Fibroblast of the conjunctiva (primary cell): ENCODE measurements at regions not wholly inside any gene's neighbourhood (a gene's known extent, or its start where the extent isn't known, plus 50 kb on each side); places are given as distances from the start of the nearest gene placed in this dataset.
"Not testable (repeated sequence)": the region's sequence is repeated elsewhere in the genome, so short reads cannot be mapped to it uniquely, and the experiment has no call there.

ENCODE experiments used
- DNase-seq: peaks from one replicate; pipeline ENCODE4 v3.0.0-alpha.2; 2010; ENCODE audit warnings: low read depth

DNA sequence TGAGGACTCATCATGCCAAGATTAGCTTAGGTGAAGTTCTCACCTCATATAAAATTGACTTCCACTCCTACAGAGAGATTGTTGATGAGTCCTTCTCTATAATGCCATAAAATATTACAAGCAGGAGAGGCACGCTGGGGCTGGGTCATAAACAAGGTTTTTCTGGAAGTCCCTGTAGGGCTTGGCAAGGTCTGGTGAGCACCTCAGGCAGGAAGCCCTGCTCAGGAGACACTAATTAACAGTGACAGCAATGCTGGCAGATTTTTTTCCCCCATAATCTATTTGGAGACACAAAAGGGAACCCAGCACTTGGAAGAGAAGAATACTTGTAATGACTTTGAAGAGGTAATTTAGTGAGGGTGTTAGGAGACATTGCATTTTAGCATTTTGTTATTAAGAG lies 118.7 kb downstream of the DIRAS2 start:
- no peak for DNase-seq

- DNase-seq = no peak
Observed at GRCh38 chr9:90526386-90526785, 116.2 kb downstream of the DIRAS2 start.

- not testable (repeated sequence) for DNase-seq
Observed at GRCh38 chr9:90536094-90536493, 106.5 kb downstream of the DIRAS2 start.

DNA sequence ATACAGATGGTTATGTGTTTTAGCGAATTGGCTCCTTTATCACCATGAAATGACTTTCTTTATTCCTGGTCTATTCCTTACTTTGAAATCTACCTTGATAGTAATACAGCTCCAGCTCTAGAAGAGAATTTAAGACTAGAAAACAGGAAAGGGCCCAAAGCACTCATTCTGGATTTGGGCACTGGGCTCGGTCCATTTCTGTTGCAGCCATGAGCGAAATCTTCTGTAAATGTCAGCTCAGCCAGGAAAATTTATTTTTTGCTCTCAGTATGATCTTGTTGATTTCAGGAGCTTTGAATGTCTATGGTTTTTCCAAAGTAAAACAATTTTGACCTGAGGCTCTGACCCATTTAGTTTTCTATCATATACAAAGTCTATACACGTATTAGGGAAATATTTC lies 104.1 kb downstream of the DIRAS2 start:
- DNase-seq = no peak

- DNase-seq = no peak
Observed at GRCh38 chr9:90539286-90539685, 103.3 kb downstream of the DIRAS2 start.

- no peak for DNase-seq
Observed at GRCh38 chr9:90540734-90541133, 101.9 kb downstream of the DIRAS2 start.

DNA sequence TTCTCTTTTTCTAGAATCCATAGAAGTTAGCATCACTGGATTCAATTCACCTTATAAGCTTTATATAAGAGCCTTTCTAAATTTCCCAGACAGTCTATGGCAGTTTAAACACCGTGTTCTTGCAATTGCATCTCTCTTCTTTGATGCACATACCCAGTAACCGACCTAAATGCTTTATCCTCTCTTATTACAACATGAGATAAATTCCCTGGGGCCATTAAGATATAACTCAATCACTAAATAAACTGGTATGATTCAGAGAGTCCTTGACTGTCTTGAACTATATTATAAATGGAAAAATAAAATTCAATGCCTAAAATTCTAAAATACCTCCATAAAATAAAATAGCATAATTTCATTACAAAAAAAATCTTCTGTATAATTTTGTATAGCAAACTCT lies 98.1 kb downstream of the DIRAS2 start:
- DNase-seq = no peak

DNA sequence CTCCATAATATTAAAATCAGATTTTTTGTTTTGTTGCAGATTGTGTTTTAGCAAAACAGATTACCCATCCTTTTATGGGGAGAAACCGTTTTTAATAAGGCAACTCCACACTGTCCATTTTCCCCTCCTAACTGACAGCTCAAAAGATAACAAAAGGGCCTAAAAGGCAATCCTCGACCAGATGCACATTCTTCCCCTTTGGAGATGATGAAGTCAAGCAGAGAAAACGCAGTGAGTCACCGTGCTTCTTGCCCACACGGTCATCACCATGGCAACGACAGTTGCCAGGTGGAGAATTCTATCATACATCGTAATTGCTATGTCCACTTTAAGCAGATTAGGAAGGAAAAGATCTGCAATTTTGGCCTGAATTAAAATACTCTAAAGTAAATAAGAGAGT lies 96.4 kb downstream of the DIRAS2 start:
- peak; percentile 31 for DNase-seq

GRCh38 chr9:90547896-90548295 lies 94.7 kb downstream of the DIRAS2 start:
- DNase-seq = no peak

- no peak for DNase-seq
Observed at GRCh38 chr9:90552317-90552716, 90.3 kb downstream of the DIRAS2 start.

DNA sequence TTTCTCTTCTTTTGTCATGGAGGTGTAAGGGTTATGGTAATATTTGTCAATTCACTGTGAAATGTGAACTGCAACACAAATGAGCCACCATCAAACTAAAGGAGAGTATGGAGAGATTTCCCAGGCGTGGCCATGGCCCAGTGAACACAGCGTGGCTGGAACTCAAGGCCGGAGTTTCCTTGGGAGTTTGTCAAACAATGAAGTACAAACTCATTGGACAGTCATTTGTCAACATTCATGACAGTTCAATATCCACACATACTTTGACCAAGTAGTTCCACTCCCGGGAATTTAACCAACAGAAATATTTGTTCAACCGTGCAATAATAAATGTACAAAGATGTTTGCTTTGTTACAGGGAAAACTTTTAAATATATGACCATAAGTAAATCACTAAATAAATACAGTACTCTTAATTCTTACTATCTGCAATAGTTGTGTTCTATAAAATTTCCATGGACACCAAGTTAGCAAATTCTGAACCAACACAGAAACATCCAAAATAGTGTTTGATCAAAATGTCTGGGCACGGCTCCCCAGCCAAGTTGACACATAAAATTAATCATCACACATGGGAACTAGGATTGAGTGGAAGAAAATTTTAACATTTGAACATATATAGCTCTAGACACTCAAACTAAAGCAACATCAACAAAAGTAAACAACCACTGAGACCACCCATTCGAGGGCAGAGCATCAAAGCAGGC lies 87.1 kb downstream of the DIRAS2 start:
- no peak for DNase-seq

GRCh38 chr9:90556897-90557675 lies 85.5 kb downstream of the DIRAS2 start:
- DNase-seq = no peak

- no peak for DNase-seq
Observed at GRCh38 chr9:90559075-90560073, 83.2 kb downstream of the DIRAS2 start.
